ENCODE measurements at regions not wholly inside any gene's neighbourhood (a gene's known extent, or its start where the extent isn't known, plus 50 kb on each side); places are given as distances from the start of the nearest gene placed in this dataset.

DNA sequence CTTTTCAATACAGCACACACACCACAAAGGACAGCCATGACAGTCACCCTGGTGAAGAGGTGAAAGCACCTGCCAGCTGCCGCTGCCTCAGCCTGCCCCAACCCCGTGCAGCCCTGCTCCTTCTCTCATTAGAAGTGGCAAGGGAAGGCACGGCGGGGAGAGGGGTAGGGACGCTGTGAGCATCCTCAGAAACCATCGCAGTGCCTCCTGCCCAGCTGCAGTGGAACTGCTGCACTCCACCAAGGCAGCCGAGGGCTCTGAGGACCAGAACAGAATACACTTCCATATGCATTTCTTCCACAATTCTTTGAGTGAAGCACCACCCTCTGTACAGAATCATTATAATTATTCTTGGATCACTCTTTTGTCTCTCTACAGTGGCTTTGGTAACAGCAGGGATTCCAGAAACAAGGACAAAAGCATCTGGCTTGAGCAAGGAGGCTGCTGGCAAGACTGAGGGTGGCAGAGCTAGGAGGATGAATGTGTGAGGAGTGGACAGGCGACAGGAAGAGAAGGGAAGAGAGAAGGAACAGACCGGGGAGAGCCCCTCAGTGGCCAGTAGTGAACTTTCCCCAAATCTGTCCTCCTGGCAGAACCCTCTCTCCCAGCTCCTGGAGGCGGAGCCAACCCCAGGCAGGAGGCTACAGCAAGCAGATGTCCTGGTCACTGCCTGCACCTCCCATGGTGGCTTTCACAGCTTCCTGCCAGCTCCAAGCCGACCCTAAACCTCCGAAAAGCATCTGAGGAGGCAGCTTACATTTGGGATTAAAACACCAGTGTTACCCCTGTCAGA, 73.2 kb downstream of the MTNR1A start:
- ChIA-PET POLR2A (no interaction called here), RAD21 (ENCODE audit: unreplicated experiment) (no interaction called here), SMC1A (ENCODE audit: uncharacterized antibody, unreplicated experiment) (no interaction called here), CTCF (interaction anchor here (1.1 kb wide), 1 partner anchor 9 kb away, joined by 5 read pairs; no protein-coding TSS in a partner anchor)
- BruUV-seq (replicated peaks) = no TSS peak
- H2AFZ ChIP-seq (ENCODE audit: control insufficient read depth, low read depth, low read length) = no peak overlapping the region
- TF ChIP-seq, protein P1, sequence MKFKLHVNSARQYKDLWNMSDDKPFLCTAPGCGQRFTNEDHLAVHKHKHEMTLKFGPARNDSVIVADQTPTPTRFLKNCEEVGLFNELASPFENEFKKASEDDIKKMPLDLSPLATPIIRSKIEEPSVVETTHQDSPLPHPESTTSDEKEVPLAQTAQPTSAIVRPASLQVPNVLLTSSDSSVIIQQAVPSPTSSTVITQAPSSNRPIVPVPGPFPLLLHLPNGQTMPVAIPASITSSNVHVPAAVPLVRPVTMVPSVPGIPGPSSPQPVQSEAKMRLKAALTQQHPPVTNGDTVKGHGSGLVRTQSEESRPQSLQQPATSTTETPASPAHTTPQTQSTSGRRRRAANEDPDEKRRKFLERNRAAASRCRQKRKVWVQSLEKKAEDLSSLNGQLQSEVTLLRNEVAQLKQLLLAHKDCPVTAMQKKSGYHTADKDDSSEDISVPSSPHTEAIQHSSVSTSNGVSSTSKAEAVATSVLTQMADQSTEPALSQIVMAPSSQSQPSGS (IDR thresholded peaks at IDR 0.05; ENCODE audit: low read length) = no peak
- TF ChIP-seq HDGF (IDR thresholded peaks at IDR 0.05) = no peak
- TF ChIP-seq, protein P2, sequence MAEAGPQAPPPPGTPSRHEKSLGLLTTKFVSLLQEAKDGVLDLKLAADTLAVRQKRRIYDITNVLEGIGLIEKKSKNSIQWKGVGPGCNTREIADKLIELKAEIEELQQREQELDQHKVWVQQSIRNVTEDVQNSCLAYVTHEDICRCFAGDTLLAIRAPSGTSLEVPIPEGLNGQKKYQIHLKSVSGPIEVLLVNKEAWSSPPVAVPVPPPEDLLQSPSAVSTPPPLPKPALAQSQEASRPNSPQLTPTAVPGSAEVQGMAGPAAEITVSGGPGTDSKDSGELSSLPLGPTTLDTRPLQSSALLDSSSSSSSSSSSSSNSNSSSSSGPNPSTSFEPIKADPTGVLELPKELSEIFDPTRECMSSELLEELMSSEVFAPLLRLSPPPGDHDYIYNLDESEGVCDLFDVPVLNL (IDR thresholded peaks at IDR 0.05; ENCODE audit: low read depth, low read length) = no peak
- H3K27ac ChIP-seq (ENCODE audit: control insufficient read depth, insufficient read depth) = no peak overlapping the region
- intact Hi-C loops (cut with micrococcal nuclease; ENCODE audit: unreplicated experiment) (no loop called here), in situ Hi-C loops (cut with MboI) (no loop called here)
- no peaks in the 10 kb centered on the region for H3K79me2 ChIP-seq (ENCODE audit: control insufficient read depth, insufficient read depth, low read length)
- no peak overlapping the region for H3K4me2 ChIP-seq (ENCODE audit: control insufficient read depth, insufficient read depth)
- no peaks in the 10 kb centered on the region for H3K36me3 ChIP-seq (ENCODE audit: control insufficient read depth in 2 of 2, insufficient read depth in 2 of 2, low read length in 1 of 2)
- no peaks in the 10 kb centered on the region for H4K20me1 ChIP-seq (ENCODE audit: control insufficient read depth, insufficient read depth)
- no peak overlapping the region for H3K9ac ChIP-seq (ENCODE audit: control insufficient read depth, insufficient read depth, low read length)
- DNase-seq (ENCODE audit: low read depth, low spot score) (no peak), FAIRE-seq (no peak), ATAC-seq (no peak)
- WGBS (ENCODE audit: insufficient coverage, insufficient replicate concordance, low lambda C conversion rate, missing lambda C conversion rate) = 27% methylated on average over 12 of the region's 12 CpGs
- H3K9me3 ChIP-seq (replicated peaks; ENCODE audit: control insufficient read depth, insufficient read depth, low read length) = no peaks in the 10 kb centered on the region; the same call in 2 of the 3 replicates
- H3K4me3 ChIP-seq = no peak overlapping the region
- H3K27me3 ChIP-seq (replicated peaks in 1 of 2; ENCODE audit: control insufficient read depth in 2 of 2, insufficient read depth in 2 of 2, low read length in 1 of 2) = no peaks in the 10 kb centered on the region
- H3K4me1 ChIP-seq (ENCODE audit: control insufficient read depth, insufficient read depth, low read length) = no peaks in the 10 kb centered on the region

DNA sequence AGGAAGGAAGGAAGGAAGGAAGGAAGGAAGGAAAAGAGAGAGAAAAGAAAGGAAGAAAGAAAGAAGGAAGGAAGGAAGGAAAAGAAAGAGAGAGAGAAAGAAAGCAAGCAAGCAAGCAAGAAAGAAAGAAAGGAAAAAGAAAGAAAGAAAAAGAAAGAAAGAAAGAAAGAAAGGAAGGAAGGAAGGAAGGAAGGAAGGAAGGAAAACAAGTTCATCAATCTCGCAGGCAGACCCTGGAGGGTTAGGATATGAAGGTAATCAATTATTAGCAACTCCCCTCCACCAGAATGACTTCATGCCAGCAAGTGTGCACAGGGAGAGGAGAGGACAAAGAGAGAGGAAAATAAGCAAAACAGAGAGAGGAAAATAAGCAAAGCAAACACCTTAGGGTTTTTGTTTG, 80.2 kb downstream of the MTNR1A start:
- TF ChIP-seq IKZF1 (conservative IDR thresholded peaks at IDR 0.05) = no peak
- TF ChIP-seq BMI1 (IDR thresholded peaks at IDR 0.05; ENCODE audit: borderline replicate concordance) = no peak
- TF ChIP-seq TAF1 (IDR thresholded peaks at IDR 0.05; ENCODE audit: borderline replicate concordance, low read depth, low read length) = no peak
- TF ChIP-seq NFYB (IDR thresholded peaks at IDR 0.05; ENCODE audit: insufficient read depth, low read depth, low read length) = no peak
- TF ChIP-seq, protein P3, sequence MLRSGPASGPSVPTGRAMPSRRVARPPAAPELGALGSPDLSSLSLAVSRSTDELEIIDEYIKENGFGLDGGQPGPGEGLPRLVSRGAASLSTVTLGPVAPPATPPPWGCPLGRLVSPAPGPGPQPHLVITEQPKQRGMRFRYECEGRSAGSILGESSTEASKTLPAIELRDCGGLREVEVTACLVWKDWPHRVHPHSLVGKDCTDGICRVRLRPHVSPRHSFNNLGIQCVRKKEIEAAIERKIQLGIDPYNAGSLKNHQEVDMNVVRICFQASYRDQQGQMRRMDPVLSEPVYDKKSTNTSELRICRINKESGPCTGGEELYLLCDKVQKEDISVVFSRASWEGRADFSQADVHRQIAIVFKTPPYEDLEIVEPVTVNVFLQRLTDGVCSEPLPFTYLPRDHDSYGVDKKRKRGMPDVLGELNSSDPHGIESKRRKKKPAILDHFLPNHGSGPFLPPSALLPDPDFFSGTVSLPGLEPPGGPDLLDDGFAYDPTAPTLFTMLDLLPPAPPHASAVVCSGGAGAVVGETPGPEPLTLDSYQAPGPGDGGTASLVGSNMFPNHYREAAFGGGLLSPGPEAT (IDR thresholded peaks at IDR 0.05; ENCODE audit: low read depth) = no peak
- POLR2A ChIA-PET = no interaction called here
- H3K79me2 ChIP-seq (ENCODE audit: control insufficient read depth, insufficient read depth, low read length) = no peaks in the 10 kb centered on the region
- intact Hi-C loops (cut with micrococcal nuclease; ENCODE audit: unreplicated experiment) = loop anchor here (10.0 kb wide), 1 partner anchor 110 kb away; no protein-coding TSS in a partner anchor
- DNase-seq (ENCODE audit: low read depth, low spot score) (no peak), ATAC-seq (no peak), FAIRE-seq (no peak)
- H3K4me3 ChIP-seq = no peak overlapping the region
- no peak overlapping the region for H3K4me2 ChIP-seq (ENCODE audit: control insufficient read depth, insufficient read depth)
- BruUV-seq (replicated peaks) = no TSS peak
- no peak overlapping the region for H3K27ac ChIP-seq (ENCODE audit: control insufficient read depth, insufficient read depth)
- no peaks in the 10 kb centered on the region for H3K36me3 ChIP-seq (ENCODE audit: control insufficient read depth in 2 of 2, insufficient read depth in 2 of 2, low read length in 1 of 2)
- in situ Hi-C loops (cut with MboI) = no loop called here
- no peaks in the 10 kb centered on the region for H3K9me3 ChIP-seq (replicated peaks; ENCODE audit: control insufficient read depth, insufficient read depth, low read length)
- SMC1A ChIA-PET (ENCODE audit: uncharacterized antibody, unreplicated experiment) = no interaction called here
- 0% methylated on average over 1 of the region's 1 CpG for WGBS (ENCODE audit: insufficient coverage, insufficient replicate concordance, low lambda C conversion rate, missing lambda C conversion rate)
- RAD21 ChIA-PET (ENCODE audit: unreplicated experiment) = no interaction called here
- CTCF ChIA-PET = no interaction called here
- no peaks in the 10 kb centered on the region for H3K27me3 ChIP-seq (replicated peaks in 1 of 2; ENCODE audit: control insufficient read depth in 2 of 2, insufficient read depth in 2 of 2, low read length in 1 of 2)
- H3K4me1 ChIP-seq (ENCODE audit: control insufficient read depth, insufficient read depth, low read length) = no peaks in the 10 kb centered on the region
- H3K9ac ChIP-seq (ENCODE audit: control insufficient read depth, insufficient read depth, low read length) = no peak overlapping the region
- H2AFZ ChIP-seq (ENCODE audit: control insufficient read depth, low read depth, low read length) = no peak overlapping the region
- H4K20me1 ChIP-seq (ENCODE audit: control insufficient read depth, insufficient read depth) = no peaks in the 10 kb centered on the region

Measured in GM12878 (cell line).